GM21515 (cell line): ENCODE measurements at regions not wholly inside any gene's neighbourhood (a gene's known extent, or its start where the extent isn't known, plus 50 kb on each side); places are given as distances from the start of the nearest gene placed in this dataset.
"Not testable (repeated sequence)": the region's sequence is repeated elsewhere in the genome, so short reads cannot be mapped to it uniquely, and the experiment has no call there.

ENCODE experiments used
- ATAC-seq: cut with Tn5 transposase; IDR thresholded peaks from one replicate; pipeline ENCODE4 v1.9.1; 2021; ENCODE audit not compliant: unreplicated experiment

DNA sequence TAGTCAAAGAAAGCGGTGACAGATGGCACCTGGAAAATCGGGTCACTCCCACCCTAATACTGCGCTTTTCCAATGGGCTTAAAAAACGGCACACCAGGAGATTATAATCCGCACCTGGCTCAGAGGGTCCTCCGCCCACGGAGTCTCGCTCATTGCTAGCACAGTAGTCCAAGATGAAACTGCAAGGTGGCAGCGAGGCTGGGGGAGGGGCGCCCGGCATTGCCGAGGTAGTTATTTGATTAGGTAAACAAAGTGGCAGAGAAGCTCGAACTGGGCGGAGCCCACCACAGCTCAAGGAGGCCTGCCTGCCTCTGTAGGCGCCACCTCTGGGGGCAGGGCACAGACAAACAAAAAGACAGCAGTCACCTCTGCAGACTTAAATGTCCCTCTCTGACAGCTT, 521.1 kb downstream of the ETNK1 start:
- ATAC-seq = not testable (repeated sequence)

DNA sequence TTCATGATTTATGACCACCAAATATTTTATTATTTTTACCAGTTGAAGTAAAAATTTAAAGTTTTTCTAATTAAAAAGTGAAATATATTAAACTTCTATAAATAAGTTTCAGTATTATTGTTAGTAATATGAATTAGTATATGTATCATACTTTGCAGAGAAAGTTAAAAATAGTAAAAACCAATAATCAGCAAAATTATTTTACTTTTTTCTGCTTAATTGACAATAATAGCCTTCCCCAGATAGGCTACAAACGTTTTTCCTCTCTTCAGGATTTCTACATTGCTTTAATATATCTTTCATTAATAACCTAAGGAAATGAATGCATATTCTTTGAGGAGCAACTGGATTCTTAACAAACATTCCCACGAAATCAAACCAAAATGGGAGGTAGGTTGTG, 543.5 kb downstream of the ETNK1 start:
- ATAC-seq = no peak

DNA sequence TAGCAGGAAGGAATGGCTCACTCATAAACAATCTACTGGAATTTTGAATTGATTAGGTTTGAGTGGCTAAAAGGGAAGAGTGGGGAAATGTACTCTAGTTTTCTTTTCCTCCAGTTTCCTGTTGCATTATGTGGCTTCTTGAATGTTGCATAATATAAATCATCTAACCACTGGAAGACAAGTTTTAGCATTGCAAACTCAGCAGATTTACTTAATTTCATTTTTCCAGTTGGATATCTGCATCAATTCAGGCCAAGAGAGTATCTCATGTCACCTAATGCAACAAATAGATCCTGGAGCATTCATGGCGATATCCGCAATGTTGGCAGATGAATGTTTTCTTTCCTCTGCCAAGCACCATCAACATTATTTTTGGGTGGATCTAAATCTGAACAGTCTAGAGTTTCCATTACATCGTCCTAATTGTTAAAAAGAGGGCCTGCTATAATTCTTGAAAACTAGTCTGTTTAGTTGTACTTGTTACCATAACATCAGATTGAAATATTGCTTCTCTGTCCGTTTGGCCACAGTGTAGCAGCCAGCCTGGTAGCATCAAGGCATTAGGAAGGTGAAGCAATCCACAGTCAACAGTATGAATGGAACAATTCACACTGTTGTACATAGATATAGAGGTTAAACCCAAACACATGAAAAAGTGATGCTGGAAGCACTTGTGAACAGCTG, 544.2 kb downstream of the ETNK1 start:
- no peak for ATAC-seq

DNA sequence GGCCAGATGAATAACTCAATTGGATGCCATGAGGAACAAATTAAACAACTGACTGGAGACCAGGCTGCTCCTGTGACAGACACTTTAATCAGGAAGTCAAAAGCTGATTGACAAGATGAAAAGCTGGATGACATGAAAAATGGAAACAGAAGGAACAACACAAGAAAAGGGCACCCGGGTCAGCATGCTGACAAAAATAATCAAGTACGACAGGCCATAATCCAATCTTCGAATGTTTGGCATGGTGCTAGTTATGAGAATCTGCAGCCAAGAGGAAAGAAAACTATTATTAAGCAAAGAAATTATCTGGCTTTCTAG, 544.7 kb downstream of the ETNK1 start:
- ATAC-seq = no peak

DNA sequence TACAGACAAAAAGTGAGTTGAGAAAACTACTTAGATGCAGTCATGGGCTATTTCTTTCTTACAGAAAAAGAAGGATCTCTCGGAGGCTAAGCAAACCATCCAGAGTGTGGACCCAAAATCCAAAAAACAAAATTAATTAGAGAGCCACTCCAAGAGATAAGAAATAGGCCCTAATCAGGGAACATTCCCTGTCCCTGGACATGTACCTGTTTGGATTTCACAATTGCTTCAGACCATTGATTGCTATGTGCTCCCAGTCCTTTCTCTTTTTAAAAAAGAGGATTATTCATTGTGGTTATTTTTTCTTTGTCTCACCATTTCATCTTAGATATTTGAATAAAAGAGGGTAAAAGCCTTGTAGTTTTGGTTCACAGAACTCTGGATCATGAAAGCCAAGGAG, 549.9 kb downstream of the ETNK1 start:
- no peak for ATAC-seq

DNA sequence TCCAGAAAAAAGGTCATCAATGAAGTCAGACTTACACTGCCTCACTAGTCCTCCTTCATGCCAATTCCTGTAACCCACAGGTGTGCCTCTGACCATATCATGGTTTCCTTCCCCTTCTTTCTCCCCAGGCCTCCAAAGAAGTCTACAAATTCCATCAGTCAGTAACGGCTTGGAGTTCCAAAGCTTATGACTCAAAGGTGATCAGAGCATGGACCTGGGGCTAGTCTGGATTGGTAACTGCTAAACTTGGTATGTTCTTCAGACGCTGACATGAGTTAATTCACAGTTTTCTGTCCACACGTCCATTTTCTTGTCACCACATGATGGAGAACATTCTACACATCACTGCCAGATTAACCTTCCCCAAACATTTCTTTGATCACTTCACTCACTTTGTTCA, 560.4 kb downstream of the ETNK1 start:
- no peak for ATAC-seq

DNA sequence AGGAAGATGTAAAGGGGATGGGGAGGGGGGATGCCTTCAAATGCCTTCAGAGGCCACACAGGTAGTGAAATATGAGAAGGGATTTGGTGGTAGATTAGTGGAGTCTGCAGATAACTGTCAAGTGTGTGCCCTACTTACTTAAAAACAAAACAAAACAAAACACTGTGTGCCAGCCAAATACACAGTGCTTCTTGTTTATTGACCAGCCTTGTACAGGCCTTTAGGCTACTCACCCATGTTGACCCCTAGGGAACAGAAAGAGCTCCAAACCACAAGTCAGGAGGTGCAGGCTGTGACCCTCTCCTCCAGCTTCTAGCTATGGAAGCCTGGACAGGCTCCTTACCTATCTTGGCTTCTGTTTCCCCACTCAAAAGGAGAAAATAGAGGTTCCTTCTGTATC, 562.0 kb downstream of the ETNK1 start:
- ATAC-seq = no peak

DNA sequence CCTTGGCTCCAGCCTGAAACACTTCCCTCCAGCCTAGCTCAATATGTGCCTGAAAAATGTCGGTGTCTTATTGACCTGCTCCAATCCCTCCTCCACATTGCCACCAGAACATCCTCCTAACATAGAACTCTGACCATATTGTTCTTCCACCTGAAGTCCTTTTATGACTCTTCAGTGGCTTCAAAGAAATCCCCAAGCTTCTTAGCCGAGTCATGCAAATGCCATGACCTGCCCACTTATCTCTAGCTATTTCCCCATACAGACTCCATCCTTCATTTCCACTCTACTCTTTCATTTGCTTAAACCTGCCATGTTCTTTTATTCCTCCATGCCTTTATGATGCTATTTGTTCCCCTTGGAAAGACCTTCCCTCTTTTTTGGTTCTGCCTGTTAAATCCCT, 568.6 kb downstream of the ETNK1 start:
- no peak for ATAC-seq

DNA sequence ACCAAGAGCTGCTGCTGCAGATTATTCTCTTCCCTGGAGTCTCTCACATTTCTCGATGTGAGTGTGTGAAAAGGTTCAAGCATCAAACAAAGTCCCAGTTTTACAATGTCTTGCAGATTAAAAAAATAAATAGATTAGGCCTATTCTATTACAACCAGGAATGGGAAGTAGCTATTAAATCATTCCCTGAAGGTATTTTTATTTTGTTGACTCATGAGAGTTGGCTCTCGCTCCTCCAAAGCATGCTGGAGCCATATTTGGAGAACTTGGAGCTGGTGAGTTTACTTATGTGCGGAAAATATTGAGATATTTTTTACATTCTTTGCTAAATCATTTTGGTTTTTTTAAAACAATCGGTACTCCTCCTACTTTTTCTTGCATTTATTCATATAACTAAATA, 572.3 kb downstream of the ETNK1 start:
- ATAC-seq = no peak

DNA sequence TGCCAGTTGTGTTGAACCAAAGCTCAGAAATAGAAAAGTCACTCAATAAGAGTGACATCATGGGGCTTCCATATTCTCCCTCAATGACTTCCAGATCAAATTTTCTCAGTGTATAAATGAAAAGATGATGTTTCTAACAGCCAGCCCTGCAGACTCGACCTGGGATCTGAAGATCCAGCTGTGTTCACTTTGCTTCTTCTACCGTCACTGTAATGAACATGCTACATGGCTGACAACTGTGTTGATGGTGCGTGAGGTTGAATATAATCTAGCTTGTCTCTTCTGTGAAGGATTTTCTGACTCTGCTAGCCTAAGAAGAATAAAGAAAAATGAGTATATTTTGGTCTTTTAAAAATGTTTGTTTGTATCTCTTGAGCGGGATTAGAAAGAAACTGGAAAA, 577.8 kb downstream of the ETNK1 start:
- no peak for ATAC-seq

DNA sequence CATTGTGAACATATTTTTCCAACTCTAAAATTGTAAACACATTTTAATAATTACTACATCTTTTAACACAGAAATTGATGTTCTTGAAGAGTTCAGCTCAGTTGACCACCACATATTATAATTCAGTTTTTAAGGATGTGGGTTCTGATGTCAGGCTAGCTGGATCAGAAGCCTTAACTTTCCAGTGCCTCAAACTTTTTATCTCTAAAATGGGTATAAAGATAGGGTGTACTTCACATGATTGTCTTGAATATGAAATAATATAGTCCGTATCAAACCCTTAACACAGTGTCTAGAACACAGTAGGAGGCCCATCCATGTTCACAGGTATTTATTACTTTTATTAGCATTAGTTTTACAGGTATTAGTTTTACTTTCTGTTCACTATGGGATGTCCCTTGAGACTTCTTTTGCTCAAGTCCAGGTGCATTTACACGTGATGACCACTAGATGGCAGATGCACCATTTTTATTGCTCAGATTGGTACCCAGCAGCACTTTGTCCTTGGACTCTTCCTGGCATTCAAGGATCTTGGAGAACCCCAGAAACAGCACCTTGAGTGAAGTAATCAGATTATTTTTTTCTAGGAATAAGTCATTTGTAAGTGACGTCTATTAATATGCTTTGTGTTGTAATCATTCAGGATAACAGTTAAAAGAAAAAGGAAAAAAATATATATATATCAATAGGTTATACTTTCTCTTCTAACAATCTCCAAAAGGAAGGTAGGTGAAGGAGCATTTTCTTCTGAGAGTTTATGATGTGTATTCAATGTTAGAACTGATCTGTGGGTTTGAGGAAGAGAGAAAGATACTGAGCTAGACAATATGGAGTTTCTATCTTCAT, 580.2 kb downstream of the ETNK1 start:
- ATAC-seq = peak; percentile 96

DNA sequence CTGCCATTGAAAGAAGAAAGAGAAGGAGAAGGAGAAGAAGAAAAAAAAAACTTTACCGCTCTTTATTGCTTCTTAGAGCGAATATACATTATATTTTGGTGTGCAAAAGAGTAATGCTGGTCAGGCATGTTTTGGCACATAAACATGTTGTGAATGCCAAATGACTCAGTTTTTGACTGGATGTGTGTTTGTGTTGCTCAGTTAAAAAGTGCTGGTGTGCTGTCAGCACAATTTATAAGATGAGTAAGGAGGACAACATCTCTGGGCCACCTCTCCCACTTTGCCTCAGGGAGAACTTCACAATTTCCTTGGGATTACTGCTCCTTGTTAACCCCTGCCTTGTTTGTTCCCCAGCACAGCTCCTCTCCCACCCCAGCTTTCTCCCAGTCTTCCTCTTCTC, 584.8 kb downstream of the ETNK1 start:
- no peak for ATAC-seq

DNA sequence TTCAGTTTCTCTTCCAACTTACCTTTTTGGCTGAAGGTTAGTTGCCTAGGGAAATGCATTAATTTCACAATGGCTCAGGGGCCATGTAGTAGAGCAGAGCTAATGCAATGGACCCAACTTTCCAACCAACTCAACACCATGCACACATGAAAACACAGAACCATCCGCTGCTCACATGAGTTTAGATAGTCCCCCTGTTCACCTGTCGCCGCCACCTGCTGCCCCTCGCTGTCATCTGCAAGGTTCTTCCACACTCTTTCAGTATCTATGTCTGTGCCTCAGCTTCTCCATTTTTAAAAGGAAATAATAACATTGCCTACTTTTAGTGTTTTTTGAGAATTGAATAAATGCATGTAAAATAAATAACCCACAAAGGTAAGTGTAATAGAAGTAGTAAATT, 585.6 kb downstream of the ETNK1 start:
- ATAC-seq = no peak

DNA sequence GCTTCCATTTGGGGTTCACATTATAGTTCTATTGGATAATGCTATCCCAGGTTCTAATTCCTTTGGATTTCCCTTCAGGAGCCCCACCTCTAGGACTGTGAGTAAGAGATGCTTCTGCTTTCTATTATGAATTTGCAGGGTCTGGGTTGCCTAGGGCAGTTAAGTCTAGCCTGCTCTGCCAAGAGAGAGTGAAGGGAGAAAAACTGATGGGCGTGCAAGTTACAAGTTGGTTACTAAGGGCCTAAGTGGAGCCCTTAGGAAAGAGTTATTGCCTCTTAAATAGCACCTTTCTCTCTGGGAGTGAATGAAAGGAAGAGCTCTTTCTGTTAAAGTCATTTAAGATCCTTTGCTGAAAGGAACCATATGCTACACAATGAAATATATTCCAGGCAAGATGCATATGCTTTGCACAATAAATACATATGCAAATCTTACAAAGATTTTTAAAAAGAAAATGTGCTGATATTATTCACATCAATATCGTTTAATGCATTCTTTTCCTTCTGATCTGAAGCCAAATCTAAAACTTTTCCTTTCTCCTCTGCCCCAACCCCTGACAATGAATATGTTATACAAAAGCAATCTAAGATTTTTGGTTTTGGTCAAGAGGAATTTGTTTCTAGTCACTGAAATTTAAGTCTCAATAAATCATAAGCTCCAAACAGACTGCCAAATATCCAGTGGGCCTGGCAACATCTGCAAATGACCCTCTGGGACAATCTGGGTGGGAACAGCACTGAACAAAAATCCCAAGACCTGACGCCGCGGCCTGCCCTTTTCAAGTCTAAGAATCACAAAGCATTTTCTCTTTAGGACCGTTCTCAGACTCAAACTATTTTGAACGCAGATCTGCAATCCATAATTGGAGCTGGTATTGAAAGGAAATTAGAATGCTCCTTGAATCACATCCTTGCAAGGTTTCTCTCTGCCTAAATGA, 586.7 kb downstream of the ETNK1 start:
- ATAC-seq = no peak

DNA sequence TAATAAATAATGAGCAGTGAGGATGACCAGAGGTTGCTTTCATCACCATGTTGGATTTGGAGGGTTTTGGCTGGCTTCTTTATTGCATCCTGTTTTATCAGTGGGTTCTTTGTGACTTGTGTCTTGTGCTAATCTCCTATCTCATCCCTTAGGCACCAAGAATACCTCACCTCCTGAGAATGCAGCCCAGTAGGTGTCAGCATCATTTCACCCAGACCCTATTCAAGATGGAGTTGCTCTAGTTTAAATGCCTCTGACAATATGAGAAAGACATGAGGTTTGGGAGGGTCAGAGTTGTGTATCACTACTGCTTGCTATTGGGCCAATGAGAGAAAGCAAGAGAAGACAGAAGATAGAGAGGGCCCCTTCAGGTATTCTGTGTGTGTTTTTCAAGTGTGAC, 592.2 kb downstream of the ETNK1 start:
- no peak for ATAC-seq

DNA sequence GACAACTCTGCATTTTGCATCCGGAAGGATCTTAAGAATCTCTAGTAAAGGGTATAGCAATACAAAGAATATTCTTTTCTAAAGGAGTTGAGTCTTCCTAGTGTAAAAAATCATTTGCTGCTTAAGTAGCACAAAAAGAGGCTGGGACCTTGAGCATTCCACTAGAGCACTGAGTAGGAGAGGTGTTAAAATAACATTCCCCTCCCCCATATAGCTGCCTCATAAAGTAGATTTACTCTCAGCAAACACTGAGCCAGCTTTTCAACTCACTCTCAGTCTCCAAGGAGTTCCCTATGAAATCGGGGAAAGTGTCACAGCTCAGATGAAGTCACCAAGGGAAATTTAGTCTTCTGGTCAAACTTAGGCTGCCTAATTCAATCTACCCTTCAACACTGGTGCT, 592.7 kb downstream of the ETNK1 start:
- no peak for ATAC-seq

DNA sequence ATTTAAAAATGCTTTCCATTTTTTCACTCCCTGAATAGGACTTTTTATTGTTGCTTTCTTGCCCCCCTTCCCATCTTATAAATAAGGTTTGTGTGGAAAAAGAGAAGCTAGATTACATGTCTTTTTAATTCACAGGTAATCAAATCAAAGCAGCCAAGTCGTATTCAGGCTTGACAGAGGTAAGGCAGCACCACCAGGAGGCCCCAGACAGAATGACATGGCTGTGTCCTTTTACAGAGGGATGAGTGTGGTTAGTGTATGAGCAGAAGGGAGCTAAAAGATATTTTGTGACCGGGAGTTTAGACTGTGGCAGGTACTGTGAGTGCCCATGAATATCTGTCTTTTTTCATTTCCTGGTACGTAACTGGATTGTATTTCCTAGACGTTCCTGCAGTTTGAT, 596.1 kb downstream of the ETNK1 start:
- ATAC-seq = no peak

DNA sequence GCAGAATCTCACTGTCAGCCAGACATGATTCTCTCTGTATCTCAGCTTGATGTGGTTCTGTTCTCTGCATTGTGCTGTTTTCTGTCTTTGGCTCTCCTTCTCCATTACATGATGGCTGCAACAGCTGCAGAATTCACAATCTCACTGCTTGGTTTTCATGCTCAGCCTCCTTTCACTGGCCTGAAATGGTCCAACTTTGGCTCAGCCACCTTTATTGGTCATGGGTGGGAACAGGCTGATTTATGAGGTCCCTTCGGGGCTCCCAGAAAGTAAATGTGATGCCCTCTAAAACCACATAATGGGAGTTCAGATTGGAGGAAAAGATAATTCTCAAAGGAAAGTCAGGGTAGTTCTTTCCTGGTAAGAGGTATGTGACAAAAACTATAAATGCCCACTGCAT, 597.0 kb downstream of the ETNK1 start:
- no peak for ATAC-seq

DNA sequence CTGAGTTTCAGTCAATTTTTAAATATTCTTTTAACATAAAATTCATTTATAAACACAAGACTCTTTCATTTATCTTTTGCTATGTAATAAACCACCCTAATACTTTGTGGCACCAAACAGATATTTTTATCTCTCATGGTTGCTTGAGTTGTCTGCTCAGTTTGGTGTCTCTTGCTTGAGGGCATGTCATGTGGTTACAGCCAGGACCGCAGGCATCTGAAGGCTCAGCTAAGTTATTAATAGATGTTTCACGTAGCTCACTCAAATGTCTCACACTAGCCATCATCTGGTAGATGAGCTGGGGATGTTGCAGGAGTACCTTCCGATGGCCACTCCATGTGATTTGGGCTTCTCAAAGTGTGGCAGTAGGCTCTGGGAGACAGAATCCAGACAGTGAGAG, 597.8 kb downstream of the ETNK1 start:
- no peak for ATAC-seq

DNA sequence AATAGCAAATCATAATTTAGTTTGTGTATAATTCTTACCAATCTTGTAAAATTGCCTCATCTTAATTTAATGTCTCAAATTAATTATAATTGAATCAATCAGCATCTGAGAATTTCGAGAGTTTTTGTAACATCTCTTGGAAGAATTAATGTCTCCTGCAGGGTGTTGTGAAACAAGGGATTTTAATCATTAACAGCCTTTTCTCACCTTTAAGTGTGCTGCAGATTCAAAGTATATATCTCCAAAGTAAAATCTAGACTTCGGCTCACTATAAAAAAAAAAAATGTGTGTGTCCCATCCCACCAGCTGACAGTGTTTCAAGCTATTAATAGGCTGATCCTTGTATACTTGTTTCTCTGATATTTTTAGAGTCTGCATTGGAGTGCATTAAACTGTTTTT, 603.1 kb downstream of the ETNK1 start:
- ATAC-seq = no peak

DNA sequence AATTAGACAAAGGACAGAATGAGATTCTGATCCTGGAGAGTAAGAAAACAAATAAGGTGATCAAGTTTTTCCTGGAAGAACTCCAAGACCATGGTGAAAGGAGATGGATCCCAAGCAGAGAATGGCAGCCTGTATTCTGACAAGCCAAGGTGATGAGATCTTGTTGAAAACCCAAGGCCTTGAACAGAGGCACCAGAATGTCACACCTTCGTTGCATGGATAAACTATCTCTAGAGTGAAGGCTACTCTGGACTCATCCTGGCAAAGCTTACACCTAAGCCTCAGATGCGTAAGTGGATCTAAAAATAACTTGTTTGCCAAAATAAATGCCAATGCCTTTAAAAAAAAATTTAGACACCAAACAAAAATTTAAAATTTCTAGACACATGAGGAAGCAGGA, 605.9 kb downstream of the ETNK1 start:
- no peak for ATAC-seq
